ENCODE measurements at regions not wholly inside any gene's neighbourhood (a gene's known extent, or its start where the extent isn't known, plus 50 kb on each side); places are given as distances from the start of the nearest gene placed in this dataset.

- Histone ChIP-seq H3K4me3 (ENCODE audit: low read length) (no peak overlapping the region), H3K27me3 (ENCODE audit: control insufficient read depth, insufficient read depth, low read length) (no peaks in the 10 kb centered on the region), H3K27ac (ENCODE audit: low read length) (no peak overlapping the region), H3K9me3 (ENCODE audit: control insufficient read depth, insufficient read depth, low read length) (no peaks in the 10 kb centered on the region), H3K36me3 (ENCODE audit: control insufficient read depth, insufficient read depth, low read length) (no peaks in the 10 kb centered on the region), H3K4me1 (ENCODE audit: control insufficient read depth, insufficient read depth, low read length) (no peaks in the 10 kb centered on the region)
- DNase-seq (no peak), ATAC-seq (no peak)
- H3K27me3 Mint-ChIP-seq (ENCODE audit: low read depth in 2 of 2) = no peaks in the 10 kb centered on the region
- no peak overlapping the region for H3K4me3 Mint-ChIP-seq
- no peak for TF ChIP-seq CTCF (IDR thresholded peaks at IDR 0.05)
- H3K36me3 Mint-ChIP-seq = peaks cover 7% of the 10 kb centered on the region
- WGBS (ENCODE audit: insufficient coverage) = 87% methylated on average over 1 of the region's 1 CpG
- intact Hi-C loops (cut with micrococcal nuclease) = no loop called here
- no peaks in the 10 kb centered on the region for H3K4me1 Mint-ChIP-seq
- peaks cover 8 to 11% of the 10 kb centered on the region in 2 donors for H3K9me3 Mint-ChIP-seq
- H3K27ac Mint-ChIP-seq = no peak overlapping the region
Measured at GRCh38 chr16:64499211-64499610, 622.7 kb downstream of the CDH11 start.

- WGBS (ENCODE audit: insufficient coverage) = no CpG with 5 or more reads among the region's 2 CpGs
- Histone ChIP-seq H3K9me3 (ENCODE audit: control insufficient read depth, insufficient read depth, low read length) (no peaks in the 10 kb centered on the region), H3K4me3 (ENCODE audit: low read length) (no peak overlapping the region), H3K27ac (ENCODE audit: low read length) (no peak overlapping the region), H3K36me3 (ENCODE audit: control insufficient read depth, insufficient read depth, low read length) (no peaks in the 10 kb centered on the region), H3K4me1 (ENCODE audit: control insufficient read depth, insufficient read depth, low read length) (no peaks in the 10 kb centered on the region), H3K27me3 (ENCODE audit: control insufficient read depth, insufficient read depth, low read length) (no peaks in the 10 kb centered on the region)
- Mint-ChIP-seq H3K9me3 (peaks cover 7 to 10% of the 10 kb centered on the region in 2 donors), H3K4me3 (no peak overlapping the region), H3K36me3 (no peaks in the 10 kb centered on the region), H3K27me3 (ENCODE audit: low read depth in 2 of 2) (no peaks in the 10 kb centered on the region), H3K27ac (no peak overlapping the region), H3K4me1 (no peaks in the 10 kb centered on the region)
- DNase-seq (no peak), ATAC-seq (no peak)
- intact Hi-C loops (cut with micrococcal nuclease) = no loop called here
- TF ChIP-seq CTCF (IDR thresholded peaks at IDR 0.05) = no peak
Measured at GRCh38 chr16:64498363-64498762, 623.5 kb downstream of the CDH11 start.

GRCh38 chr16:64493709-64494108 lies 628.2 kb downstream of the CDH11 start:
- Mint-ChIP-seq H3K9me3 (peaks cover 8 to 26% of the 10 kb centered on the region in 2 donors), H3K4me3 (no peak overlapping the region), H3K36me3 (peaks cover 3% of the 10 kb centered on the region), H3K27ac (no peak overlapping the region), H3K27me3 (ENCODE audit: low read depth in 2 of 2) (no peaks in the 10 kb centered on the region), H3K4me1 (no peaks in the 10 kb centered on the region)
- H3K4me3 ChIP-seq (ENCODE audit: low read length) = no peak overlapping the region
- ATAC-seq (no peak), DNase-seq (no peak)
- no peaks in the 10 kb centered on the region for H3K36me3 ChIP-seq (ENCODE audit: control insufficient read depth, insufficient read depth, low read length)
- TF ChIP-seq CTCF (IDR thresholded peaks at IDR 0.05) = no peak
- WGBS (ENCODE audit: insufficient coverage) = 44% methylated on average over 2 of the region's 2 CpGs
- no peaks in the 10 kb centered on the region for H3K4me1 ChIP-seq (ENCODE audit: control insufficient read depth, insufficient read depth, low read length)
- no peak overlapping the region for H3K27ac ChIP-seq (ENCODE audit: low read length)
- H3K27me3 ChIP-seq (ENCODE audit: control insufficient read depth, insufficient read depth, low read length) = no peaks in the 10 kb centered on the region
- no peaks in the 10 kb centered on the region for H3K9me3 ChIP-seq (ENCODE audit: control insufficient read depth, insufficient read depth, low read length)
- intact Hi-C loops (cut with micrococcal nuclease) = no loop called here

GRCh38 chr16:64489449-64489848 lies 632.4 kb downstream of the CDH11 start:
- Mint-ChIP-seq H3K9me3 (peaks cover 9 to 26% of the 10 kb centered on the region in 2 donors), H3K4me1 (no peaks in the 10 kb centered on the region), H3K27ac (no peak overlapping the region), H3K4me3 (no peak overlapping the region), H3K36me3 (peaks cover 14% of the 10 kb centered on the region), H3K27me3 (ENCODE audit: low read depth in 2 of 2) (no peaks in the 10 kb centered on the region)
- no peak for TF ChIP-seq CTCF (IDR thresholded peaks at IDR 0.05)
- Histone ChIP-seq H3K9me3 (ENCODE audit: control insufficient read depth, insufficient read depth, low read length) (peaks cover 4% of the 10 kb centered on the region), H3K36me3 (ENCODE audit: control insufficient read depth, insufficient read depth, low read length) (no peaks in the 10 kb centered on the region), H3K27ac (ENCODE audit: low read length) (no peak overlapping the region), H3K4me1 (ENCODE audit: control insufficient read depth, insufficient read depth, low read length) (no peaks in the 10 kb centered on the region), H3K4me3 (ENCODE audit: low read length) (no peak overlapping the region), H3K27me3 (ENCODE audit: control insufficient read depth, insufficient read depth, low read length) (no peaks in the 10 kb centered on the region)
- WGBS (ENCODE audit: insufficient coverage) = no CpG with 5 or more reads among the region's 1 CpG
- DNase-seq (no peak), ATAC-seq (no peak)
- intact Hi-C loops (cut with micrococcal nuclease) = no loop called here

All from natural killer cell (primary cell).